ENCODE measurements at regions not wholly inside any gene's neighbourhood (a gene's known extent, or its start where the extent isn't known, plus 50 kb on each side); places are given as distances from the start of the nearest gene placed in this dataset.

DNA sequence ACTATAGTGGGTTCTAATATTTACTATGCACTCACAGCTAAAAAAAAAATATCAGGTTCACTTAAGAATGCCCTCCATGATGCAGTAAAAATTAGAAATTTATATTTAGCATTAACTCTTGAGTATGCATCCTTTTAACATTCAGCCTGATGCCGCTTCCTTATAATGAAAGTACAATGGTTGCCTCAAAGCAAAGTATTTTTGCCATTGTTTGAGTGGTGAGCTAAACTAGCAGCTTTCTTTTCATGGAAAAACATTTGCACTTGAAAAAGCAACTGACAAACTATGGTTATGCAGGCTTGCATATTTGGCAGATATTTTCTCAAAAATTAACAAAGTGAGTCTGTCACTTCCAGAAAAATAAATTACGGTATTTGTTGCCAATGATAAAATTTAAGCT, 188.6 kb downstream of the SLC6A15 start:
- no peak for ATAC-seq
- TF ChIP-seq ZNF565 (CRISPR knock-in tag; conservative IDR thresholded peaks at IDR 0.05; ENCODE audit: low read depth), result no peak

DNA sequence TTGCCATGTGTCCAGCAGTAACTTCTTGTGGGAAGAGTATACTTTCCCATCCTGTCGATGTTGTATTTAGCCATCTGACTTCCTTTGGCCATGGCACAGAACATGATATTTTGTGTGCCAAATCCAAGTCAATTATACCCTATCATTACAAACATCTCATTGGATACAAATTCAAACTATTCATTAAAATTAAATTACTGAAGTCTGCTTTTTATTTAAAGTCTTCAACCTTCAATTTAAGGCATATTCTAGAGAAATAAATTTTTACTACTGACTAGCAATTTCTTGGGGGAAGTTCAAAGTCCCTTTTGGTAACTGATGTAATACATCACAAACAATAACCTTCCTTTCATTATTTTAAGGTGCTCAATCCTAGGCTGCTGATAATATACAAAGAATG, 192.6 kb downstream of the SLC6A15 start:
- peak; percentile 75 for ATAC-seq

GRCh38 chr12:84718906-84719305, 193.7 kb downstream of the SLC6A15 start:
- TF ChIP-seq TCF4 (CRISPR knock-in tag; IDR thresholded peaks at IDR 0.05; ENCODE audit: borderline replicate concordance) (no peak), ESRRG (CRISPR knock-in tag; IDR thresholded peaks at IDR 0.05) (no peak), SNAI2 (CRISPR knock-in tag; IDR thresholded peaks at IDR 0.05) (no peak), TSHZ2 (CRISPR knock-in tag; IDR thresholded peaks at IDR 0.05) (no peak), PPARA (CRISPR knock-in tag; IDR thresholded peaks at IDR 0.05; ENCODE audit: borderline replicate concordance) (no peak), ZNF565 (CRISPR knock-in tag; conservative IDR thresholded peaks at IDR 0.05; ENCODE audit: low read depth) (no peak), ARNTL (CRISPR knock-in tag; IDR thresholded peaks at IDR 0.05; ENCODE audit: borderline replicate concordance, low read depth) (no peak), CREB5 (CRISPR knock-in tag; IDR thresholded peaks at IDR 0.05; ENCODE audit: low read depth) (no peak), ZFP30 (CRISPR knock-in tag; IDR thresholded peaks at IDR 0.05) (no peak)
- ATAC-seq, result no peak

More for the DNA sequence above, 192.6 kb downstream of the SLC6A15 start:
- TF ChIP-seq CREB5 (CRISPR knock-in tag; IDR thresholded peaks at IDR 0.05; ENCODE audit: low read depth), result peak; percentile 36; the same call in 1 of the 2 replicates
- no peak for TF ChIP-seq TOX (CRISPR knock-in tag; IDR thresholded peaks at IDR 0.05; ENCODE audit: borderline replicate concordance)
- TF ChIP-seq ISL1 (CRISPR knock-in tag; IDR thresholded peaks at IDR 0.05), result peak; percentile 93
- TF ChIP-seq GLIS3 (CRISPR knock-in tag; IDR thresholded peaks at IDR 0.05), result no peak
- TF ChIP-seq ZC3H10 (CRISPR knock-in tag; IDR thresholded peaks at IDR 0.05), result 0 out of 2 replicates have a peak, but pooled peaks have one; percentile 58
- TF ChIP-seq TCF4 (CRISPR knock-in tag; IDR thresholded peaks at IDR 0.05; ENCODE audit: borderline replicate concordance), result peak; percentile 35; the same call in 1 of the 2 replicates
- TF ChIP-seq PATZ1 (CRISPR knock-in tag; IDR thresholded peaks at IDR 0.05; ENCODE audit: borderline replicate concordance), result 0 out of 2 replicates have a peak, but pooled peaks have one; percentile 59

DNA sequence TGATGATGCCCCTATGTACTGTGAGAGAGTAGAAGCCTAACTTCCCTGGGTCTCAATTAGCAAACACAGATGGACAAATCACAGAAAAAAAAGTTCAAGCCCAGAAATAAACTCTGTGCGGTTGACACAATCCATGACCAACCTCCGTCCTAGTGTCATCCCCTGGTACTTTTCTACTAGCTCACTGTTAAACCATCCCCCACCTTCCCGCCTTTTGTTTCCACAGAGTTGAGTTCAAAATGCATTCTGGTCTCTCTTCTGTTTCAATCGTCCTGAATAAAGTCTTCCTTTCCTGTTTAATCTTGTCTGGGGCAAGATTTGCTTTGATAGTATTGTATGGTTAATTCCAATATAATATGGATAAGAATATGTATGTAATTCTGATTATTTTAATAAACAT, 199.9 kb downstream of the SLC6A15 start:
- ATAC-seq, result no peak
- TF ChIP-seq CSDC2 (CRISPR knock-in tag; IDR thresholded peaks at IDR 0.05) (no peak), TOX (CRISPR knock-in tag; IDR thresholded peaks at IDR 0.05; ENCODE audit: borderline replicate concordance) (no peak), CREB5 (CRISPR knock-in tag; IDR thresholded peaks at IDR 0.05; ENCODE audit: low read depth) (no peak), ZNF70 (CRISPR knock-in tag; IDR thresholded peaks at IDR 0.05) (no peak), ARNTL (CRISPR knock-in tag; IDR thresholded peaks at IDR 0.05; ENCODE audit: borderline replicate concordance, low read depth) (no peak), ZFP30 (CRISPR knock-in tag; IDR thresholded peaks at IDR 0.05) (no peak), PPARA (CRISPR knock-in tag; IDR thresholded peaks at IDR 0.05; ENCODE audit: borderline replicate concordance) (no peak)
- TF ChIP-seq, protein P1, sequence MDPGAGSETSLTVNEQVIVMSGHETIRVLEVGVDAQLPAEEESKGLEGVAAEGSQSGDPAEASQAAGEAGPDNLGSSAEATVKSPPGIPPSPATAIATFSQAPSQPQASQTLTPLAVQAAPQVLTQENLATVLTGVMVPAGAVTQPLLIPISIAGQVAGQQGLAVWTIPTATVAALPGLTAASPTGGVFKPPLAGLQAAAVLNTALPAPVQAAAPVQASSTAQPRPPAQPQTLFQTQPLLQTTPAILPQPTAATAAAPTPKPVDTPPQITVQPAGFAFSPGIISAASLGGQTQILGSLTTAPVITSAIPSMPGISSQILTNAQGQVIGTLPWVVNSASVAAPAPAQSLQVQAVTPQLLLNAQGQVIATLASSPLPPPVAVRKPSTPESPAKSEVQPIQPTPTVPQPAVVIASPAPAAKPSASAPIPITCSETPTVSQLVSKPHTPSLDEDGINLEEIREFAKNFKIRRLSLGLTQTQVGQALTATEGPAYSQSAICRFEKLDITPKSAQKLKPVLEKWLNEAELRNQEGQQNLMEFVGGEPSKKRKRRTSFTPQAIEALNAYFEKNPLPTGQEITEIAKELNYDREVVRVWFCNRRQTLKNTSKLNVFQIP (CRISPR knock-in tag; IDR thresholded peaks at IDR 0.05; ENCODE audit: borderline replicate concordance, low read depth), result no peak

All from SK-N-SH treated with all-trans-retinoic acid at 6 μM for 48 hours (cell line).